Pulmonary artery endothelial cell (primary cell): ENCODE measurements at regions not wholly inside any gene's neighbourhood (a gene's known extent, or its start where the extent isn't known, plus 50 kb on each side); places are given as distances from the start of the nearest gene placed in this dataset.

ENCODE experiments used
- DNase-seq: peaks from one replicate; pipeline ENCODE4 v3.0.0-alpha.2; 2011; ENCODE audit warnings: low read depth, low spot score

DNA sequence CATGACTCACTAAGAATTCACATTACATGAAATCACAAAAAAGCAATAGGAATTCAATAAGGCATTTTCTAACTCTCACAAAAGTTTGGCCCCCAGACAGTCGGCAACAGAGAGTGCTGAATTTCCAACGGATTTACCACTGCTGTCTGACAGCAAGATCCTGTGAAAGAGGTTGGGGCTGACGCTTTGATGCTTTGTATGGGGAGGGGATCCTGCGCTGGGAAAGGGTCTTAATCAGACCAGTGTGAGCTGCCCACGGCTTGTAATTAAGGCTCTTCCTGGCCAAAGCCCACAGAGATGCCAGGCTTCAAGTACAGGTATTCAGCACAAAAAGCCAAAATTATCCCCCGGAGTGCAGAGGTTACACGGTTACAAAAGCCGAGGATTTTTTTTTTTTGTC is 66.8 kb upstream of the TMCC3 start:
- no peak for DNase-seq

DNA sequence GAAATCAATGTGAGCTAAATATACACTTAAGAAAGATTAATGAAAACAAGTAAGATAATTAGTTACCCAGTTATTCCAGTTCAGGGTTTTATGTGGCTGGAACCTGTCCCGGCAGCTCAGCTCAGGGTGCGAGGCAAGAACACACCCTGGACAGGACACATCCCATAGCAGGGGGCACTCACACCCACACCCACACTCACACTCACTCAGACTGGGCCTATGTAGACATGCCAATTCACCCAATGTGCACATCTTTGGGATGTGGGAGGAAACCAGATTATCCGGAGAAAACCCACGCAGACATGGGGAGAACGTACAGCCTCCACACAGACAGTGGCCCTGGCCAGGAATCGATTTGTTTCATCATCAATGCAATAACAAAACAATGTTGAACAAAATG is 66.0 kb upstream of the TMCC3 start:
- no peak for DNase-seq

DNA sequence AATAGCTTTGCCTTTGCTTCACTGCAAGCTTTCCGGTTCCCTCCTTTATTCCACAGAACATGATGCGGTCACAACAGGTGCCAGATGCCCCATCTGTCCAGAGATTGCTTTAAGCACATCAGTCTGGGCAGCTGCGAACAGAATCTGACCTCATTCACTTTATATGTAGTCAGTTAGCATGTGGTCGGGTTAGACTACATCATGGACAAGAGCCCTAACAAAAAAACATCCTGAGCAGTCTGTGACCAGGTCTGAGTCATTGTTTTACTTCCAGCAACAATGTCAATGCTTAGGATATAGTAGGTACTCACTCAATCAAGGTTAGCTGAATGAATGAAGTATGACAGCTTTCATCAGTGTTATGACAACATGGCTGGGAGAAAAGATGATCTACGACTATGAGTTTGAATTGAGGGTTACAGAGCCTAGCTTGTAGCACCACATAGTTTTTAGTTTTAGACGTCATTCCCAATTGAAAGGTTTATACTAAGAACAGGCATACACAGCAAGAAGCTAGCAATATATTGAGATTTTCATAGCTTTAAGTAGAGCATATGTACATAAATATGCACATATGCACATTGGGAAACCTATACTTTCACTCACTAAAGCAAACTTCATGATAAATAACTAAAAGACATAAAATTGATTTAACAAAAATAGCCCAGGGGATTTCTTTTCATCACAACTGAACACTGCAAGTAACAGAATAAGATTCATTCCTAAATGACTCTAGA is 64.2 kb upstream of the TMCC3 start:
- peak; percentile 81 for DNase-seq

- DNase-seq: no peak
These were observed 62.6 kb upstream of the TMCC3 start for GRCh38 chr12:94712815-94713515.

GRCh38 chr12:94710933-94711332 is 60.6 kb upstream of the TMCC3 start:
- DNase-seq: no peak

DNA sequence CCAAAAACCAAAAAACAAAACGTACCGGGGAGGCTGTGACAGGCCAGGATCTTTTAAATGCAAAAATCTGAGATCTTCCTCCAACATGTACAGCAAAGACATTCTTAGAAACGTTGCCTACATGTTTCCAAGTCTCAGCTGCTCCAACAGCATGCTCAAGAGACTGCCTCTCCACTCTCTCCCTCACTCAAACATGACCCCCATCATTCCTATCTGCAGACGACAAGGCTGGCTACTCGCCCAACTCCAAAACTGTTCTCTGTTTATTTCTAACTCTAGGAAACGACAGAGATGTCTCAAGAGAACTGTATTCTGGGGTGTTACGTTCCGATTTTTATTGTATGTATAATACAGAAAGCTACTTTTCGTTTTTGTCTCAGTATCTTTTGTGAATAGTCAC is 57.5 kb upstream of the TMCC3 start:
- no peak for DNase-seq

- DNase-seq: no peak
These were observed 56.7 kb upstream of the TMCC3 start for GRCh38 chr12:94707036-94707435.

DNA sequence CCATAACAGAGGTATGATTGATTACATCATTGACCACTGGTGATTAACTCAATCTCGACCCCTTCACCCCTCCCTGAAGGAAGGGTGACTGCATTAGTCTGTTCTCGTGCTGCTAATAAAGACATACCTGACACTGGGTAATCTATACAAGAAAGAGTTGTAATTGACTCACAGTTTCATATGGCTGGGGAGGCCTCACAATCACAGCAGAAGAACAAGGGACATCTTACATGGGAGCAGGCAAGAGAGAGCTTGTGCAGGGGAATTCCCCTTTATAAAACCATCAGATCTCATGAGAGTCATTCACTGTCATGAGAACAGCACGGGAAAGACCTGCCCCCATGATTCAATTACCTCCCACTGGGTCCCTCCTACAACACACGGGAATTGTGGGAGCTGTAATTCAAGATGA is 55.9 kb upstream of the TMCC3 start:
- no peak for DNase-seq

- DNase-seq: no peak
These were observed 55.3 kb upstream of the TMCC3 start for GRCh38 chr12:94705676-94706075.

GRCh38 chr12:94704452-94705306 is 54.3 kb upstream of the TMCC3 start:
- peak; percentile 77 for DNase-seq

DNA sequence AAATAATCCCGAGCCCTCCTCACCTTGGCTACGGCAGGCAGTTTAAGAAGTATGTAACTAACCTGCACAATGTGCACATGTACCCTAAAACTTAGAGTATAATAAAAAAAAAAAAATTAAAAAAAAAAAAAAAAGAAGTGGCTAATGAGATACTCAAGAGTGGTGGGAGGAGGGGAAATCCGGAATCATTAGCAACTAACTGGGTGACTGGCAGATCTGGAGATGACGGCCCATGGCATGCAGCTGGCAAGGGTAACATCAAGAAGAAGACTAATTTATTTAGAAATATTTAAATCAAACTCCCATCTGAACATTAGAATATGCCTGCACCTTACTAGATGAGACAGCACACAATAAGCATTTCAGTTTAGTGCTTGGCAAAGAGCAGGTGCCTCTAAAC is 52.3 kb upstream of the TMCC3 start:
- DNase-seq: no peak

DNA sequence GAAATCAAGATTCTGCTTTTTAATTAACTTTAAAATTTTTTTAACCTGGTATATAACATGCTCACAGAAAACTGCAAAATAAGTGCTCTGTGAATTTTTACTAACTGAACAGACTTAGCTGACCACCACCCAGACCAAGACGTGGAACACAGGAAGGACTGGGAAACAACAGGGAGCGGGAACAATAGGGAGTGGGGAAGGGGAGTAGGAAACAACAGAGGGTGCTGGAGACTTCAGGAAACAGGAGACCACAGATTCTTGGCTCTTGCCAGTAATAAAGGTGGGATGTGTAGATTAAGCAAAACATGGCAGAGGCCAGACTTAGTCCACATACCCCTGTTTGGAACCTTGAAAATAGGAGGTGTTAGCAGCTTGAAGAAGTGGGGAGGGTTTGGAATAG is 51.4 kb upstream of the TMCC3 start:
- DNase-seq: no peak

DNA sequence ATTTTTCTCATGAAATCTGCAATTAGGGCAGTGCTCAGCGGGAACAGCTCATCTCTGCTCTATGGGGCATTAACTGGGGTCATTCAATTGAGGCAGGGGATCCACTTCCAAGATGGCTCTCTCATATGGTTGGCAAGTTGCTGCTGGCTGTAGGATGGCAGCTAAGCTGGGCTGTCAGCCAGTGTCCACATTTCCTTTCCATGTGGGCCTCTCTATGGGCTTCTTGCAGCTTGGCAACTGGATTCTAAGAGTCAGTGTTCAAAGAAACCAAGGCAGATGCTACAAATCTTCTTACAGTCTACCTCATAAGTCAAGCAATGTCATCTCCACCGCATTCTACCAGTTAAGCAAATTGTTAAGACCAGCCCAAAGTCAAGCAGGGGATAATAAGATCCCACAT is 50.3 kb upstream of the TMCC3 start:
- DNase-seq: no peak
